Epithelial cell of esophagus (primary cell): ENCODE measurements at regions not wholly inside any gene's neighbourhood (a gene's known extent, or its start where the extent isn't known, plus 50 kb on each side); places are given as distances from the start of the nearest gene placed in this dataset.
"Not testable (repeated sequence)": the region's sequence is repeated elsewhere in the genome, so short reads cannot be mapped to it uniquely, and the experiment has no call there.

Experiments used
- DNase-seq: peaks from one replicate; pipeline ENCODE4 v3.0.0; 2010; ENCODE audit warnings: low read depth
- H3K4me3 ChIP-seq: 2 replicates; pipeline ENCODE4 v1.5.1; 2011; ENCODE audit warnings: mild to moderate bottlenecking, low read length, control low read depth
- CTCF ChIP-seq: IDR thresholded peaks from 2 replicates; pipeline ENCODE4 v1.5.1; 2011; ENCODE audit warnings: low read depth, mild to moderate bottlenecking, low read length, control low read depth, inconsistent platforms; ENCODE audit not compliant: insufficient read depth; ENCODE audit errors: missing control alignments

- TF ChIP-seq CTCF = no peak
- H3K4me3 ChIP-seq = no peak overlapping the region
- no peak for DNase-seq
Measured at GRCh38 chr4:158395889-158396288, 125.8 kb upstream of the RXFP1 start.

- no peak for DNase-seq
- H3K4me3 ChIP-seq = no peak overlapping the region
- no peak for TF ChIP-seq CTCF
Measured at GRCh38 chr4:158397781-158398180, 123.9 kb upstream of the RXFP1 start.

- not testable (repeated sequence) for DNase-seq, H3K4me3 ChIP-seq
Measured at GRCh38 chr4:158407961-158408360, 113.7 kb upstream of the RXFP1 start.

GRCh38 chr4:158410272-158410671 is 111.4 kb upstream of the RXFP1 start:
- H3K4me3 ChIP-seq = no peak overlapping the region
- TF ChIP-seq CTCF = peak; percentile 14
- DNase-seq = peak; percentile 56

GRCh38 chr4:158411269-158411668 is 110.4 kb upstream of the RXFP1 start:
- DNase-seq = no peak
- H3K4me3 ChIP-seq = no peak overlapping the region
- no peak for TF ChIP-seq CTCF

GRCh38 chr4:158418679-158419078 is 103.0 kb upstream of the RXFP1 start:
- not testable (repeated sequence) for DNase-seq, H3K4me3 ChIP-seq

GRCh38 chr4:158420782-158421181 is 100.9 kb upstream of the RXFP1 start:
- no peak for DNase-seq
- H3K4me3 ChIP-seq = no peak overlapping the region
- no peak for TF ChIP-seq CTCF

GRCh38 chr4:158422546-158422945 is 99.1 kb upstream of the RXFP1 start:
- no peak overlapping the region for H3K4me3 ChIP-seq
- no peak for TF ChIP-seq CTCF
- DNase-seq = no peak
